H9 (cell line): ENCODE measurements at regions not wholly inside any gene's neighbourhood (a gene's known extent, or its start where the extent isn't known, plus 50 kb on each side); places are given as distances from the start of the nearest gene placed in this dataset.

Experiments used
- DNase-seq: peaks from one replicate; pipeline ENCODE4 v3.0.0-alpha.2; 2017
- H2AFZ ChIP-seq: one replicate; pipeline ENCODE4 v1.6.1; 2013; ENCODE audit warnings: mild to moderate bottlenecking, low read length, control low read depth, moderate library complexity
- H2AK5ac ChIP-seq: 2 replicates; pipeline ENCODE4 v1.6.1; 2013; ENCODE audit warnings: low read length, control low read depth, mixed read lengths; ENCODE audit not compliant: insufficient read length
- H2BK120ac ChIP-seq: one replicate; pipeline ENCODE4 v1.6.1; 2013; ENCODE audit warnings: low read depth, mild to moderate bottlenecking, low read length, control low read depth, inconsistent platforms; ENCODE audit not compliant: poor library complexity, severe bottlenecking
- H2BK12ac ChIP-seq: 2 replicates; pipeline ENCODE4 v1.6.1; 2013; ENCODE audit warnings: low read length, control low read depth, mixed read lengths, low read depth; ENCODE audit not compliant: insufficient read length
- H2BK15ac ChIP-seq: 2 replicates; pipeline ENCODE4 v1.6.1; 2013; ENCODE audit warnings: low read depth, low read length, control low read depth
- H2BK20ac ChIP-seq: one replicate; pipeline ENCODE4 v1.6.1; 2013; ENCODE audit warnings: low read depth, mild to moderate bottlenecking, low read length, control low read depth, inconsistent platforms; ENCODE audit not compliant: poor library complexity, severe bottlenecking
- H2BK5ac ChIP-seq: 2 replicates; pipeline ENCODE4 v1.6.1; 2013; ENCODE audit warnings: low read length, control low read depth, mixed read lengths; ENCODE audit not compliant: insufficient read length
- H3K14ac ChIP-seq: 2 replicates; pipeline ENCODE4 v1.6.1; 2013; ENCODE audit warnings: low read length, control low read depth; ENCODE audit not compliant: insufficient read depth
- H3K18ac ChIP-seq: 2 replicates; pipeline ENCODE4 v1.6.1; 2013; ENCODE audit warnings: low read depth, mild to moderate bottlenecking, mixed read lengths, low read length, control low read depth; ENCODE audit not compliant: insufficient read length
- H3K23ac ChIP-seq: 2 replicates; pipeline ENCODE4 v1.6.1; 2013; ENCODE audit warnings: low read length, control low read depth, mixed read lengths, low read depth; ENCODE audit not compliant: insufficient read length
- H3K23me2 ChIP-seq: 2 replicates; pipeline ENCODE4 v1.6.1; 2013; ENCODE audit warnings: low read depth, mild to moderate bottlenecking, mixed read lengths, low read length, control low read depth; ENCODE audit not compliant: insufficient read length, poor library complexity, severe bottlenecking
- H3K27ac ChIP-seq: 2 replicates; pipeline ENCODE4 v1.5.1; 2013; ENCODE audit warnings: low read length, control low read depth, mixed read lengths, low read depth; ENCODE audit not compliant: insufficient read length
- H3K27me3 ChIP-seq: 2 replicates; pipeline ENCODE4 v1.6.1; 2013; ENCODE audit warnings: low read length, control low read depth, inconsistent platforms; ENCODE audit not compliant: insufficient read depth
- H3K4ac ChIP-seq: 2 replicates; pipeline ENCODE4 v1.6.1; 2013; ENCODE audit warnings: low read depth, mild to moderate bottlenecking, control low read depth, inconsistent platforms, low read length, moderate library complexity
- H3K4me1 ChIP-seq: 2 replicates; pipeline ENCODE4 v1.6.1; 2013; ENCODE audit warnings: low read length, control low read depth, inconsistent platforms; ENCODE audit not compliant: insufficient read depth
- H3K4me2 ChIP-seq: 2 replicates; pipeline ENCODE4 v1.6.1; 2013; ENCODE audit warnings: low read length, control low read depth, mixed read lengths; ENCODE audit not compliant: insufficient read length, insufficient read depth
- H3K56ac ChIP-seq: 2 replicates; pipeline ENCODE4 v1.6.1; 2013; ENCODE audit warnings: low read depth, mild to moderate bottlenecking, mixed read lengths, low read length, control low read depth; ENCODE audit not compliant: insufficient read length
- H3K79me1 ChIP-seq: 2 replicates; pipeline ENCODE4 v1.6.1; 2013; ENCODE audit warnings: low read depth, mild to moderate bottlenecking, moderate library complexity, low read length, control low read depth, inconsistent platforms; ENCODE audit not compliant: insufficient read depth, poor library complexity, severe bottlenecking
- H3K79me2 ChIP-seq: 2 replicates; pipeline ENCODE4 v1.6.1; 2013; ENCODE audit warnings: low read length, control low read depth, inconsistent platforms; ENCODE audit not compliant: insufficient read depth
- H3K9ac ChIP-seq: 2 replicates; pipeline ENCODE4 v1.6.1; 2013; ENCODE audit warnings: low read length, control low read depth, mixed read lengths; ENCODE audit not compliant: insufficient read length; ENCODE audit errors: extremely low read depth
- H3K9me3 ChIP-seq: one replicate; pipeline ENCODE4 v1.6.1; 2013; ENCODE audit warnings: low read depth, low read length, inconsistent platforms; ENCODE audit not compliant: control insufficient read depth
- H3T11ph ChIP-seq: one replicate; pipeline ENCODE4 v1.6.1; 2013; ENCODE audit warnings: mild to moderate bottlenecking, low read length, control low read depth, inconsistent platforms
- H4K20me1 ChIP-seq: one replicate; pipeline ENCODE4 v1.6.1; 2013; ENCODE audit not compliant: control insufficient read depth, insufficient read length, insufficient read depth
- H4K5ac ChIP-seq: 2 replicates; pipeline ENCODE4 v1.6.1; 2013; ENCODE audit warnings: low read depth, mild to moderate bottlenecking, mixed read lengths, low read length, control low read depth; ENCODE audit not compliant: insufficient read length
- H4K8ac ChIP-seq: replicated peaks from 2 replicates; pipeline ENCODE4 v1.6.1; 2013; ENCODE audit warnings: low read length, control low read depth, mixed read lengths, low read depth; ENCODE audit not compliant: insufficient read length
- H4K91ac ChIP-seq: 2 replicates; pipeline ENCODE4 v1.6.1; 2013; ENCODE audit warnings: low read depth, mild to moderate bottlenecking, moderate library complexity, mixed read lengths, low read length, control low read depth; ENCODE audit not compliant: insufficient read length
- H3K27ac Mint-ChIP-seq, 3 experiments: 2 replicates in 2 of 3; 3 replicates in 1 of 3; pipeline ENCODE4 v1.8.0; 2020 to 2021; ENCODE audit warnings: mixed read lengths in 3 of 3, mild to moderate bottlenecking in 1 of 3, moderate library complexity in 1 of 3
- H3K27me3 Mint-ChIP-seq: 2 replicates; pipeline ENCODE4 v1.8.0; 2021; ENCODE audit warnings: low read depth, mild to moderate bottlenecking, moderate library complexity, mixed read lengths
- H3K36me3 Mint-ChIP-seq, 3 experiments: 2 replicates in 2 of 3; 3 replicates in 1 of 3; pipeline ENCODE4 v1.8.0; 2020 to 2021; ENCODE audit warnings: low read depth in 3 of 3, mixed read lengths in 3 of 3; ENCODE audit not compliant: insufficient read depth in 1 of 3
- H3K4me1 Mint-ChIP-seq, 2 experiments: 2 replicates each; pipeline ENCODE4 v1.8.0; 2020; ENCODE audit warnings: mixed read lengths in 2 of 2
- H3K4me3 Mint-ChIP-seq, 2 experiments: 2 replicates in 1 of 2; 3 replicates in 1 of 2; pipeline ENCODE4 v1.8.0; 2020 to 2021; ENCODE audit warnings: mild to moderate bottlenecking in 2 of 2, mixed read lengths in 2 of 2, moderate library complexity in 1 of 2
- H3K9me3 Mint-ChIP-seq, 2 experiments: 2 replicates in 1 of 2; 3 replicates in 1 of 2; pipeline ENCODE4 v1.8.0; 2020; ENCODE audit warnings: mild to moderate bottlenecking in 2 of 2, mixed read lengths in 2 of 2, moderate library complexity in 1 of 2
- WGBS: extraction: QIAGEN DNeasy Blood & Tissue Kit; methylation state at CpG from one replicate; pipeline ENCODE4 v1.1.7; 2013; ENCODE audit warnings: missing lambda C conversion rate, low lambda C conversion rate, mixed read lengths; ENCODE audit not compliant: insufficient read length; ENCODE audit errors: extremely low coverage; 5-methylcytosine and 5-hydroxymethylcytosine counted together
- TF ChIP-seq, protein P1 (sequence below): fragments of 200-600 bp; sonication (generic); conservative IDR thresholded peaks from 3 replicates; pipeline ENCODE4 v1.8.0; 2021; ENCODE audit warnings: antibody characterized with exemption, mild to moderate bottlenecking

GRCh38 chr18:43665105-43665788 is 388.0 kb upstream of the SYT4 start:
- TF ChIP-seq, protein P1, sequence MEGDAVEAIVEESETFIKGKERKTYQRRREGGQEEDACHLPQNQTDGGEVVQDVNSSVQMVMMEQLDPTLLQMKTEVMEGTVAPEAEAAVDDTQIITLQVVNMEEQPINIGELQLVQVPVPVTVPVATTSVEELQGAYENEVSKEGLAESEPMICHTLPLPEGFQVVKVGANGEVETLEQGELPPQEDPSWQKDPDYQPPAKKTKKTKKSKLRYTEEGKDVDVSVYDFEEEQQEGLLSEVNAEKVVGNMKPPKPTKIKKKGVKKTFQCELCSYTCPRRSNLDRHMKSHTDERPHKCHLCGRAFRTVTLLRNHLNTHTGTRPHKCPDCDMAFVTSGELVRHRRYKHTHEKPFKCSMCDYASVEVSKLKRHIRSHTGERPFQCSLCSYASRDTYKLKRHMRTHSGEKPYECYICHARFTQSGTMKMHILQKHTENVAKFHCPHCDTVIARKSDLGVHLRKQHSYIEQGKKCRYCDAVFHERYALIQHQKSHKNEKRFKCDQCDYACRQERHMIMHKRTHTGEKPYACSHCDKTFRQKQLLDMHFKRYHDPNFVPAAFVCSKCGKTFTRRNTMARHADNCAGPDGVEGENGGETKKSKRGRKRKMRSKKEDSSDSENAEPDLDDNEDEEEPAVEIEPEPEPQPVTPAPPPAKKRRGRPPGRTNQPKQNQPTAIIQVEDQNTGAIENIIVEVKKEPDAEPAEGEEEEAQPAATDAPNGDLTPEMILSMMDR, result no peak
- no peaks in the 10 kb centered on the region for H3K79me1 ChIP-seq

More at GRCh38 chr18:43665105-43665788, 388.0 kb upstream of the SYT4 start:
- Histone ChIP-seq H3K56ac (no peak overlapping the region), H4K8ac (no peak overlapping the region), H3K23me2 (no peaks in the 10 kb centered on the region), H2BK15ac (no peak overlapping the region), H3K9me3 (no peaks in the 10 kb centered on the region), H2AFZ (no peak overlapping the region), H3K27ac (no peak overlapping the region), H4K91ac (no peak overlapping the region), H2BK120ac (no peak overlapping the region), H3K4me1 (no peaks in the 10 kb centered on the region), H3K4ac (no peak overlapping the region), H3K79me2 (no peaks in the 10 kb centered on the region), H2AK5ac (no peak overlapping the region), H3T11ph (no peak overlapping the region), H4K5ac (no peak overlapping the region), H3K27me3 (no peaks in the 10 kb centered on the region), H4K20me1 (no peaks in the 10 kb centered on the region), H3K23ac (no peak overlapping the region), H3K9ac (no peak overlapping the region), H2BK5ac (no peak overlapping the region), H3K4me2 (no peak overlapping the region), H3K14ac (no peak overlapping the region), H2BK12ac (no peak overlapping the region), H2BK20ac (no peak overlapping the region), H3K18ac (no peak overlapping the region)
- WGBS, result no CpG with 5 or more reads among the region's 3 CpGs
- H3K36me3 Mint-ChIP-seq, result no peaks in the 10 kb centered on the region
- no peaks in the 10 kb centered on the region for H3K27me3 Mint-ChIP-seq
- no peaks in the 10 kb centered on the region for H3K9me3 Mint-ChIP-seq
- no peak overlapping the region for H3K4me3 Mint-ChIP-seq
- H3K4me1 Mint-ChIP-seq, result peaks cover 8 to 14% of the 10 kb centered on the region in 2 experiments; a peak in 3 of 4 replicates
- no peak for DNase-seq
- H3K27ac Mint-ChIP-seq, result no peak overlapping the region
